H1 (cell line): ENCODE measurements at regions not wholly inside any gene's neighbourhood (a gene's known extent, or its start where the extent isn't known, plus 50 kb on each side); places are given as distances from the start of the nearest gene placed in this dataset.

Experiments
- CTCF ChIA-PET: fragments of 300-600 bp; sonication (Branson Sonifier 250); formaldehyde crosslinking; loops from one replicate; lab custom pipeline; 2021; ENCODE audit not compliant: partially characterized antibody; lab: Charles Lee
- POLR2A ChIA-PET: fragments of 300-600 bp; sonication (Branson Sonifier 250); formaldehyde crosslinking; loops from one replicate; lab custom pipeline; 2021; ENCODE audit warnings: inconsistent platforms; ENCODE audit not compliant: partially characterized antibody; lab: Charles Lee
- DNase-seq, 2 experiments: peaks; one replicate each; pipeline versions ENCODE4 v3.0.0 to v3.0.0-alpha.2; 2010 to 2022; ENCODE audit warnings: low spot score in 2 of 2, low read depth in 1 of 2, mixed read lengths in 1 of 2
- FAIRE-seq: peaks from 2 replicates; lab custom pipeline; 2011; peaks lifted over from hg19 to GRCh38; lab: Jason Lieb, UNC
- H2AFZ ChIP-seq: 2 replicates; pipeline ENCODE4 v1.8.1; 2012; ENCODE audit warnings: low read length, inconsistent platforms
- H2AK5ac ChIP-seq: 2 replicates; pipeline ENCODE4 v1.6.1; 2013; ENCODE audit warnings: low read depth, low read length
- H2BK120ac ChIP-seq: replicated peaks from 2 replicates; pipeline ENCODE3; 2013; ENCODE audit warnings: low read depth, low read length, inconsistent platforms
- H2BK12ac ChIP-seq: 2 replicates; pipeline ENCODE4 v1.6.1; 2013; ENCODE audit warnings: low read depth, low read length
- H2BK15ac ChIP-seq: 2 replicates; pipeline ENCODE4 v1.6.1; 2013; ENCODE audit warnings: low read length
- H2BK20ac ChIP-seq: 2 replicates; pipeline ENCODE4 v1.6.1; 2013; ENCODE audit warnings: low read length
- H2BK5ac ChIP-seq: 2 replicates; pipeline ENCODE4 v1.6.1; 2013; ENCODE audit warnings: low read depth, low read length
- H3K14ac ChIP-seq: 2 replicates; pipeline ENCODE4 v1.6.1; 2013; ENCODE audit warnings: inconsistent platforms; ENCODE audit not compliant: insufficient read length
- H3K18ac ChIP-seq: 2 replicates; pipeline ENCODE4 v1.6.1; 2013; ENCODE audit warnings: low read length; ENCODE audit errors: extremely low read depth
- H3K23ac ChIP-seq: 2 replicates; pipeline ENCODE4 v1.6.1; 2013; ENCODE audit warnings: inconsistent platforms; ENCODE audit not compliant: insufficient read length
- H3K23me2 ChIP-seq: 2 replicates; pipeline ENCODE4 v1.6.1; 2013; ENCODE audit warnings: low read depth, low read length
- H3K27ac ChIP-seq: 2 replicates; pipeline ENCODE4 v1.6.1; 2011; ENCODE audit warnings: low read depth, low read length, inconsistent platforms
- H3K27me3 ChIP-seq, 4 experiments: replicated peaks in 1 of 4; 1 replicate in 1 of 4; 2 replicates in 3 of 4; pipeline versions ENCODE4 v1.6.1 to v1.8.1; 2011 to 2013; ENCODE audit warnings: low read length in 3 of 4, mild to moderate bottlenecking in 3 of 4, inconsistent platforms in 2 of 4, mixed read lengths in 2 of 4, moderate library complexity in 1 of 4; ENCODE audit not compliant: control insufficient read depth in 3 of 4, insufficient read depth in 3 of 4; ENCODE audit errors: extremely low read depth in 1 of 4
- H3K36me3 ChIP-seq, 4 experiments: 2 replicates each; pipeline versions ENCODE4 v1.6.1 to v1.8.1; 2011 to 2013; ENCODE audit warnings: mild to moderate bottlenecking in 4 of 4, low read length in 3 of 4, moderate library complexity in 2 of 4, control low read depth in 1 of 4, inconsistent platforms in 1 of 4; ENCODE audit not compliant: insufficient read depth in 4 of 4, control insufficient read depth in 2 of 4
- H3K4ac ChIP-seq: replicated peaks from 2 replicates; pipeline ENCODE3; 2013; ENCODE audit warnings: low read length, low read depth, mixed read lengths, inconsistent platforms; ENCODE audit not compliant: insufficient read length
- H3K4me1 ChIP-seq, 4 experiments: replicated peaks in 1 of 4; 1 replicate in 1 of 4; 2 replicates in 3 of 4; pipeline versions ENCODE4 v1.6.1 to v1.8.1; 2011 to 2013; ENCODE audit warnings: low read length in 3 of 4, inconsistent platforms in 2 of 4, mixed read lengths in 1 of 4; ENCODE audit not compliant: insufficient read depth in 4 of 4, control insufficient read depth in 3 of 4
- H3K4me2 ChIP-seq, 2 experiments: 2 replicates each; pipeline versions ENCODE4 v1.6.1 to v1.8.1; 2011 to 2013; ENCODE audit warnings: low read depth in 2 of 2, low read length in 2 of 2, control low read depth in 1 of 2, inconsistent platforms in 1 of 2, mild to moderate bottlenecking in 1 of 2; ENCODE audit not compliant: insufficient read depth in 1 of 2
- H3K4me3 ChIP-seq, 4 experiments: fragments of 200-600, 300-600 bp in 1 of 4; sonication (generic), shearing (Covaris generic), sonication (Bioruptor Twin) in 1 of 4; 2 replicates each; pipeline versions ENCODE4 v1.5.1 to v1.8.1; 2011 to 2016; ENCODE audit warnings: low read length in 4 of 4, low read depth in 3 of 4, control low read depth in 2 of 4, inconsistent platforms in 2 of 4, mild to moderate bottlenecking in 2 of 4, mixed read lengths in 1 of 4, moderate library complexity in 1 of 4; ENCODE audit not compliant: insufficient read depth in 2 of 4; ENCODE audit errors: extremely low read depth in 1 of 4
- H3K56ac ChIP-seq: replicated peaks from 2 replicates; pipeline ENCODE3; 2013; ENCODE audit warnings: low read depth, mild to moderate bottlenecking, mixed read lengths, low read length, inconsistent platforms; ENCODE audit not compliant: insufficient read length
- H3K79me1 ChIP-seq: 2 replicates; pipeline ENCODE4 v1.6.1; 2013; ENCODE audit warnings: low read depth, low read length, control low read depth
- H3K79me2 ChIP-seq, 2 experiments: 2 replicates each; pipeline versions ENCODE4 v1.6.1 to v1.8.1; 2012 to 2013; ENCODE audit warnings: low read length in 2 of 2, mild to moderate bottlenecking in 2 of 2, inconsistent platforms in 1 of 2; ENCODE audit not compliant: insufficient read depth in 2 of 2, control insufficient read depth in 1 of 2
- H3K9ac ChIP-seq, 4 experiments: replicated peaks in 1 of 4; 1 replicate in 1 of 4; 2 replicates in 3 of 4; pipeline versions ENCODE4 v1.6.1 to v1.8.1; 2011 to 2013; ENCODE audit warnings: low read depth in 3 of 4, low read length in 3 of 4, control low read depth in 2 of 4, mild to moderate bottlenecking in 2 of 4, moderate library complexity in 2 of 4, inconsistent platforms in 1 of 4; ENCODE audit errors: extremely low read depth in 1 of 4
- H3K9me3 ChIP-seq, 2 experiments: 2 replicates each; pipeline versions ENCODE4 v1.6.1 to v1.8.1; 2012 to 2013; ENCODE audit warnings: mild to moderate bottlenecking in 2 of 2, moderate library complexity in 2 of 2, control low read depth in 1 of 2, inconsistent platforms in 1 of 2, low read depth in 1 of 2, low read length in 1 of 2, mixed read lengths in 1 of 2; ENCODE audit not compliant: insufficient read depth in 2 of 2
- H4K20me1 ChIP-seq, 2 experiments: replicated peaks in 1 of 2; 2 replicates each; pipeline versions ENCODE3 to v1.8.1; 2011 to 2013; ENCODE audit warnings: inconsistent platforms in 2 of 2, low read length in 2 of 2, mild to moderate bottlenecking in 1 of 2; ENCODE audit not compliant: insufficient read depth in 2 of 2, control insufficient read depth in 1 of 2
- H4K5ac ChIP-seq: 2 replicates; pipeline ENCODE4 v1.6.1; 2013; ENCODE audit warnings: low read length, low read depth, mixed read lengths, inconsistent platforms; ENCODE audit not compliant: insufficient read length
- H4K8ac ChIP-seq: 2 replicates; pipeline ENCODE4 v1.8.0; 2013; ENCODE audit warnings: mild to moderate bottlenecking, moderate library complexity, low read length, inconsistent platforms; ENCODE audit not compliant: insufficient read depth; ENCODE audit errors: extremely low read depth
- H4K91ac ChIP-seq: replicated peaks from 2 replicates; pipeline ENCODE3; 2013; ENCODE audit warnings: low read length, mixed read lengths, inconsistent platforms; ENCODE audit not compliant: insufficient read length
- ASH2L ChIP-seq: fragments of 200-600, 300-600 bp; sonication (generic); IDR thresholded peaks from one replicate; pipeline ENCODE4 v1.7.1; 2017; ENCODE audit warnings: low read length
- BRCA1 ChIP-seq: IDR thresholded peaks from 2 replicates; pipeline ENCODE4 v1.6.1; 2012; ENCODE audit warnings: low read depth, low read length, improper control_type of control experiment
- KDM5A ChIP-seq: fragments of 200-600 bp; IDR thresholded peaks from 2 replicates; pipeline ENCODE4 v1.7.1; 2012; ENCODE audit warnings: mild to moderate bottlenecking, low read length, inconsistent platforms, mixed read lengths
- NANOG ChIP-seq: IDR thresholded peaks from 2 replicates; pipeline ENCODE4 v1.6.1; 2011; ENCODE audit warnings: low read length, low read depth, mild to moderate bottlenecking, inconsistent platforms; ENCODE audit not compliant: insufficient read depth, poor library complexity, severe bottlenecking
- RAD21 ChIP-seq, 2 experiments: IDR thresholded peaks in 1 of 2; conservative IDR thresholded peaks in 1 of 2; 2 replicates each; pipeline ENCODE4 v1.6.1; 2011; ENCODE audit warnings: low read depth in 2 of 2, low read length in 2 of 2, improper control_type of control experiment in 1 of 2, inconsistent platforms in 1 of 2, mild to moderate bottlenecking in 1 of 2, moderate library complexity in 1 of 2
- RFX5 ChIP-seq: IDR thresholded peaks from 2 replicates; pipeline ENCODE4 v1.6.1; 2011; ENCODE audit warnings: low read depth, low read length, improper control_type of control experiment, borderline replicate concordance
- SIRT6 ChIP-seq: IDR thresholded peaks from one replicate; pipeline ENCODE4 v1.7.1; 2012; ENCODE audit warnings: low read length, inconsistent platforms
- SP2 ChIP-seq: IDR thresholded peaks from 2 replicates; pipeline ENCODE4 v1.6.1; 2012; ENCODE audit warnings: mild to moderate bottlenecking, low read length, inconsistent platforms
- SUZ12 ChIP-seq: fragments of 200-600 bp; sonication (generic); IDR thresholded peaks from 2 replicates; pipeline ENCODE4 v1.6.1; 2012; ENCODE audit warnings: mild to moderate bottlenecking, inconsistent platforms, low read length, moderate library complexity, mixed read lengths
- TEAD4 ChIP-seq: IDR thresholded peaks from 2 replicates; pipeline ENCODE4 v1.6.1; 2012; ENCODE audit warnings: low read depth, low read length, inconsistent platforms, mixed read lengths
- WGBS, 2 experiments: shearing (Covaris generic) in 1 of 2; methylation state at CpG; one replicate each; pipeline versions ENCODE4 v1.1.6 to v1.1.7; 2013 to 2015; ENCODE audit warnings: low lambda C conversion rate in 2 of 2, mixed read lengths in 2 of 2, inconsistent platforms in 1 of 2, low coverage in 1 of 2, missing lambda C conversion rate in 1 of 2; ENCODE audit not compliant: insufficient replicate concordance in 2 of 2, insufficient coverage in 1 of 2, insufficient read length in 1 of 2; ENCODE audit errors: extremely low coverage in 1 of 2, missing lambda C conversion rate in 1 of 2; 5-methylcytosine and 5-hydroxymethylcytosine counted together
- TF ChIP-seq, protein P1 (sequence below), 3 experiments: IDR thresholded peaks; 1 replicate in 2 of 3; 2 replicates in 1 of 3; pipeline versions ENCODE4 v1.5.1 to v1.6.1; 2011; ENCODE audit warnings: low read length in 3 of 3, mild to moderate bottlenecking in 3 of 3, inconsistent platforms in 2 of 3, low read depth in 1 of 3, moderate library complexity in 1 of 3; ENCODE audit not compliant: insufficient read depth in 1 of 3; ENCODE audit errors: control extremely low read depth in 1 of 3

DNA sequence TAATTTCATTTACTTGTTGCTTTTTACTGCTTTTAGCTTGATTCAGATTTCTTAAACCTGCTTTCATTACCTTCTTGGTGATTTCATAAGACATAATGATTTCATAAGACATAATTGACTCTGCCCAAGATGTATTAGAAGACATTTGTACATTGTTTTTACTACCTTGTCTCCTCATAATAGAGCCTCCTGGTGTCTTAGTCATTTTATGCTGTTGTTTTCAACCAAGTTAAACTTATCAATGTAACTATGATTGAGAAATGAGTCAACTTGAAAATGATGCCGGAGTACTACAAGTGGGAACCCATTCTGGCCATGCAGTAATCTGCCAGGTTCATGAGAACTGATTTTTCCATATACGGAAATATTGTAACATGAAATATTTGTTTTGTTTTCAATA lies 573.6 kb downstream of the MMUT start:
- no peak overlapping the region for H3K18ac ChIP-seq
- H3K4me2 ChIP-seq: no peak overlapping the region
- no peak overlapping the region for H2AK5ac ChIP-seq
- H3K23ac ChIP-seq: no peak overlapping the region
- H2BK12ac ChIP-seq: no peak overlapping the region
- H3K9ac ChIP-seq: no peak overlapping the region
- H2AFZ ChIP-seq: no peak overlapping the region
- H4K20me1 ChIP-seq: no peaks in the 10 kb centered on the region
- no peaks in the 10 kb centered on the region for H3K79me2 ChIP-seq
- no peak overlapping the region for H4K5ac ChIP-seq
- H3K4ac ChIP-seq: no peak overlapping the region
- ChIA-PET POLR2A (no interaction called here), CTCF (no interaction called here)
- no peak overlapping the region for H3K4me3 ChIP-seq
- FAIRE-seq: no peak
- H4K91ac ChIP-seq: no peak overlapping the region
- H3K4me1 ChIP-seq: no peaks in the 10 kb centered on the region
- 95% methylated on average over 2 of the region's 2 CpGs; no CpG with 5 or more reads in 1 of the 2 experiments for WGBS, 2 experiments
- H3K23me2 ChIP-seq: no peaks in the 10 kb centered on the region; the same call in 1 of the 2 replicates
- H3K27me3 ChIP-seq: no peaks in the 10 kb centered on the region
- TF ChIP-seq TEAD4 (no peak), SP2 (no peak), SUZ12 (no peak), BRCA1 (no peak), KDM5A (no peak), NANOG (no peak), RAD21 (IDR thresholded peaks at IDR 0.05 in 1 of 2, conservative IDR thresholded peaks at IDR 0.05 in 1 of 2; ENCODE audit: low read depth in 2 of 2, low read length in 2 of 2) (no peak), ASH2L (no peak), SIRT6 (no peak), RFX5 (no peak)
- TF ChIP-seq, protein P1, sequence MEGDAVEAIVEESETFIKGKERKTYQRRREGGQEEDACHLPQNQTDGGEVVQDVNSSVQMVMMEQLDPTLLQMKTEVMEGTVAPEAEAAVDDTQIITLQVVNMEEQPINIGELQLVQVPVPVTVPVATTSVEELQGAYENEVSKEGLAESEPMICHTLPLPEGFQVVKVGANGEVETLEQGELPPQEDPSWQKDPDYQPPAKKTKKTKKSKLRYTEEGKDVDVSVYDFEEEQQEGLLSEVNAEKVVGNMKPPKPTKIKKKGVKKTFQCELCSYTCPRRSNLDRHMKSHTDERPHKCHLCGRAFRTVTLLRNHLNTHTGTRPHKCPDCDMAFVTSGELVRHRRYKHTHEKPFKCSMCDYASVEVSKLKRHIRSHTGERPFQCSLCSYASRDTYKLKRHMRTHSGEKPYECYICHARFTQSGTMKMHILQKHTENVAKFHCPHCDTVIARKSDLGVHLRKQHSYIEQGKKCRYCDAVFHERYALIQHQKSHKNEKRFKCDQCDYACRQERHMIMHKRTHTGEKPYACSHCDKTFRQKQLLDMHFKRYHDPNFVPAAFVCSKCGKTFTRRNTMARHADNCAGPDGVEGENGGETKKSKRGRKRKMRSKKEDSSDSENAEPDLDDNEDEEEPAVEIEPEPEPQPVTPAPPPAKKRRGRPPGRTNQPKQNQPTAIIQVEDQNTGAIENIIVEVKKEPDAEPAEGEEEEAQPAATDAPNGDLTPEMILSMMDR (IDR thresholded peaks at IDR 0.05; ENCODE audit: control extremely low read depth in 1 of 3, insufficient read depth in 1 of 3, low read depth in 1 of 3, low read length in 3 of 3): no peak
- no peak overlapping the region for H2BK120ac ChIP-seq
- H2BK15ac ChIP-seq: no peak overlapping the region
- no peak for DNase-seq
- H3K14ac ChIP-seq: no peak overlapping the region
- no peak overlapping the region for H3K27ac ChIP-seq
- no peaks in the 10 kb centered on the region for H3K36me3 ChIP-seq
- H4K8ac ChIP-seq: no peak overlapping the region
- no peak overlapping the region for H2BK20ac ChIP-seq
- no peak overlapping the region for H2BK5ac ChIP-seq
- H3K9me3 ChIP-seq: no peaks in the 10 kb centered on the region
- H3K79me1 ChIP-seq: no peaks in the 10 kb centered on the region
- no peak overlapping the region for H3K56ac ChIP-seq
